ENCODE measurements at regions not wholly inside any gene's neighbourhood (a gene's known extent, or its start where the extent isn't known, plus 50 kb on each side); places are given as distances from the start of the nearest gene placed in this dataset.

- DNase-seq (ENCODE audit: low read depth, low spot score): no peak
- Histone ChIP-seq H2AFZ (ENCODE audit: control insufficient read depth, low read length) (no peak overlapping the region), H3K4me3 (ENCODE audit: control insufficient read depth in 2 of 3, extremely low read depth in 1 of 3, insufficient read depth in 2 of 3, low read depth in 1 of 3, low read length in 3 of 3) (no peak overlapping the region), H4K20me1 (ENCODE audit: control insufficient read depth, extremely low read depth, insufficient read depth, low read length) (no peaks in the 10 kb centered on the region), H3K27me3 (ENCODE audit: control insufficient read depth, extremely low read depth, insufficient read depth, low read length) (no peaks in the 10 kb centered on the region), H3K9me1 (ENCODE audit: control insufficient read depth, extremely low read depth, insufficient read depth, low read length) (no peaks in the 10 kb centered on the region), H3K9me3 (ENCODE audit: control insufficient read depth, low read depth, low read length) (no peaks in the 10 kb centered on the region), H3K9ac (ENCODE audit: control insufficient read depth, extremely low read depth, insufficient read depth, low read length) (no peak overlapping the region), H3K79me2 (ENCODE audit: control insufficient read depth, insufficient read depth, low read length) (no peaks in the 10 kb centered on the region), H3K4me1 (ENCODE audit: control insufficient read depth, extremely low read depth, insufficient read depth, low read length) (peaks cover 6% of the 10 kb centered on the region), H3K27ac (ENCODE audit: control insufficient read depth, insufficient read depth, low read length) (no peak overlapping the region), H3K36me3 (ENCODE audit: control insufficient read depth in 2 of 2, extremely low read depth in 1 of 2, insufficient read depth in 2 of 2, low read length in 2 of 2) (no peaks in the 10 kb centered on the region), H3K4me2 (ENCODE audit: control insufficient read depth, extremely low read depth, insufficient read depth, low read depth, low read length) (no peak overlapping the region)
- TF ChIP-seq EZH2 (IDR thresholded peaks at IDR 0.05; ENCODE audit: low read length) (no peak), CTCF (optimal IDR thresholded peaks at IDR 0.05 in 1 of 3, IDR thresholded peaks at IDR 0.05 in 1 of 3, conservative IDR thresholded peaks at IDR 0.05 in 1 of 3; ENCODE audit: extremely low read depth in 1 of 3, insufficient read depth in 2 of 3, low read length in 3 of 3) (no peak)
- dilution Hi-C loops (cut with MboI; ENCODE audit: extremely low pct_ligation_motif_present, low sequenced_read_pairs): no loop called here
- FAIRE-seq: no peak
Measured at GRCh38 chr2:30372826-30373225, 74.2 kb upstream of the LCLAT1 start.

- no peak for FAIRE-seq
- H3K4me2 ChIP-seq (ENCODE audit: control insufficient read depth, extremely low read depth, insufficient read depth, low read depth, low read length): peak overlapping the region; percentile 19
Measured at GRCh38 chr2:30373881-30374302, 73.2 kb upstream of the LCLAT1 start.

More at GRCh38 chr2:30373881-30374302, 73.2 kb upstream of the LCLAT1 start:
- no peak overlapping the region for H3K4me3 ChIP-seq (ENCODE audit: control insufficient read depth in 2 of 3, extremely low read depth in 1 of 3, insufficient read depth in 2 of 3, low read depth in 1 of 3, low read length in 3 of 3)
- DNase-seq (ENCODE audit: low read depth, low spot score): no peak
- H3K36me3 ChIP-seq (ENCODE audit: control insufficient read depth in 2 of 2, extremely low read depth in 1 of 2, insufficient read depth in 2 of 2, low read length in 2 of 2): no peaks in the 10 kb centered on the region
- no peak for TF ChIP-seq CTCF (optimal IDR thresholded peaks at IDR 0.05 in 1 of 3, IDR thresholded peaks at IDR 0.05 in 1 of 3, conservative IDR thresholded peaks at IDR 0.05 in 1 of 3; ENCODE audit: extremely low read depth in 1 of 3, insufficient read depth in 2 of 3, low read length in 3 of 3)
- no peak for TF ChIP-seq EZH2 (IDR thresholded peaks at IDR 0.05; ENCODE audit: low read length)
- H4K20me1 ChIP-seq (ENCODE audit: control insufficient read depth, extremely low read depth, insufficient read depth, low read length): no peaks in the 10 kb centered on the region
- no peak overlapping the region for H3K9ac ChIP-seq (ENCODE audit: control insufficient read depth, extremely low read depth, insufficient read depth, low read length)
- H3K9me3 ChIP-seq (ENCODE audit: control insufficient read depth, low read depth, low read length): no peaks in the 10 kb centered on the region
- no peak overlapping the region for H2AFZ ChIP-seq (ENCODE audit: control insufficient read depth, low read length)
- H3K27me3 ChIP-seq (ENCODE audit: control insufficient read depth, extremely low read depth, insufficient read depth, low read length): no peaks in the 10 kb centered on the region
- H3K79me2 ChIP-seq (ENCODE audit: control insufficient read depth, insufficient read depth, low read length): no peaks in the 10 kb centered on the region
- H3K27ac ChIP-seq (ENCODE audit: control insufficient read depth, insufficient read depth, low read length): no peak overlapping the region
- H3K9me1 ChIP-seq (ENCODE audit: control insufficient read depth, extremely low read depth, insufficient read depth, low read length): no peaks in the 10 kb centered on the region
- peaks cover 6% of the 10 kb centered on the region for H3K4me1 ChIP-seq (ENCODE audit: control insufficient read depth, extremely low read depth, insufficient read depth, low read length)
- dilution Hi-C loops (cut with MboI; ENCODE audit: extremely low pct_ligation_motif_present, low sequenced_read_pairs): no loop called here

Measured in keratinocyte (primary cell).